Parathyroid adenoma (tissue), 2 donors: ENCODE measurements at regions not wholly inside any gene's neighbourhood (a gene's known extent, or its start where the extent isn't known, plus 50 kb on each side); places are given as distances from the start of the nearest gene placed in this dataset.
A peak's percentile ranks its signal among the peaks of the same experiment; 100 is the strongest.

Experiments
- H2AFZ ChIP-seq: fragments of 300-600 bp; sonication (generic); one replicate; pipeline ENCODE4 v1.7.0; 2017; ENCODE audit warnings: antibody characterized with exemption, mild to moderate bottlenecking
- H3K27ac ChIP-seq: fragments of 300-600 bp; sonication (generic); one replicate; pipeline ENCODE4 v1.7.0; 2017
- H3K27me3 ChIP-seq: fragments of 300-600 bp; sonication (generic); one replicate; pipeline ENCODE4 v1.7.0; 2017; ENCODE audit warnings: low read length; ENCODE audit not compliant: control insufficient read depth, insufficient read depth
- H3K36me3 ChIP-seq: fragments of 300-600 bp; sonication (generic); one replicate; pipeline ENCODE4 v1.7.0; 2017; ENCODE audit warnings: low read length; ENCODE audit not compliant: control insufficient read depth, insufficient read depth
- H3K4me1 ChIP-seq: fragments of 300-600 bp; sonication (generic); one replicate; pipeline ENCODE4 v1.7.0; 2017; ENCODE audit warnings: control low read depth
- H3K4me2 ChIP-seq: fragments of 300-600 bp; sonication (generic); one replicate; pipeline ENCODE4 v1.7.0; 2017; ENCODE audit warnings: low read length
- H3K4me3 ChIP-seq: fragments of 300-600 bp; sonication (generic); one replicate; pipeline ENCODE4 v1.7.0; 2017; ENCODE audit warnings: low read depth, low read length
- H3K79me2 ChIP-seq: fragments of 300-600 bp; sonication (generic); one replicate; pipeline ENCODE4 v1.7.0; 2017; ENCODE audit warnings: control low read depth
- H3K9ac ChIP-seq: fragments of 300-600 bp; sonication (generic); one replicate; pipeline ENCODE4 v1.7.0; 2017; ENCODE audit warnings: mild to moderate bottlenecking
- H3K9me3 ChIP-seq: fragments of 300-600 bp; sonication (generic); one replicate; pipeline ENCODE4 v1.7.0; 2017; ENCODE audit warnings: low read length; ENCODE audit not compliant: control insufficient read depth
- TF ChIP-seq, protein P1 (sequence below): fragments of 300-600 bp; sonication (generic); IDR thresholded peaks from one replicate; pipeline ENCODE4 v1.7.0; 2017; ENCODE audit warnings: antibody characterized with exemption, mild to moderate bottlenecking
- donor health status: primary hyperparathyroidism.

DNA sequence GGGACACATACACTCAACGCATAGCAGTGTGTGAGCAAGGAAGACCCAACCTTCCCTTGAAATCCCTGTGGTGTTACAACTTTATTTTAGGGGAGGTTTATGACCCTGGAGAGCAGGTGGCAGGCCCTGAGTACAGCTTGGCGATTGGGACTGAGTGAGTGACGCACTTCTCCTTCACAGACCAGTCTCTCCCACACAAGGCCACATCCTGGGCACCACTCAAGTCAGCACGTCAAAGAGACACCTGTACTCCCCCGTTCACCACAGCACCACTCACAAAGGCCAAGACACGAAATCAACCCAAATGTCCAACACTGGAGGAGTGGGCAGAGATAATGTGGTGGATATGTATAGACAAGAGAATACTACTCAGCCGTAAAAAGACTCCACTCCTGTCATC, 57.0 kb upstream of the FRMD1 start:
- TF ChIP-seq, protein P1, sequence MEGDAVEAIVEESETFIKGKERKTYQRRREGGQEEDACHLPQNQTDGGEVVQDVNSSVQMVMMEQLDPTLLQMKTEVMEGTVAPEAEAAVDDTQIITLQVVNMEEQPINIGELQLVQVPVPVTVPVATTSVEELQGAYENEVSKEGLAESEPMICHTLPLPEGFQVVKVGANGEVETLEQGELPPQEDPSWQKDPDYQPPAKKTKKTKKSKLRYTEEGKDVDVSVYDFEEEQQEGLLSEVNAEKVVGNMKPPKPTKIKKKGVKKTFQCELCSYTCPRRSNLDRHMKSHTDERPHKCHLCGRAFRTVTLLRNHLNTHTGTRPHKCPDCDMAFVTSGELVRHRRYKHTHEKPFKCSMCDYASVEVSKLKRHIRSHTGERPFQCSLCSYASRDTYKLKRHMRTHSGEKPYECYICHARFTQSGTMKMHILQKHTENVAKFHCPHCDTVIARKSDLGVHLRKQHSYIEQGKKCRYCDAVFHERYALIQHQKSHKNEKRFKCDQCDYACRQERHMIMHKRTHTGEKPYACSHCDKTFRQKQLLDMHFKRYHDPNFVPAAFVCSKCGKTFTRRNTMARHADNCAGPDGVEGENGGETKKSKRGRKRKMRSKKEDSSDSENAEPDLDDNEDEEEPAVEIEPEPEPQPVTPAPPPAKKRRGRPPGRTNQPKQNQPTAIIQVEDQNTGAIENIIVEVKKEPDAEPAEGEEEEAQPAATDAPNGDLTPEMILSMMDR: no peak
- no peak overlapping the region for H2AFZ ChIP-seq
- H3K36me3 ChIP-seq: no peaks in the 10 kb centered on the region
- H3K9me3 ChIP-seq: no peaks in the 10 kb centered on the region
- H3K79me2 ChIP-seq: no peaks in the 10 kb centered on the region
- no peaks in the 10 kb centered on the region for H3K4me1 ChIP-seq
- no peak overlapping the region for H3K27ac ChIP-seq
- no peaks in the 10 kb centered on the region for H3K27me3 ChIP-seq
- H3K4me2 ChIP-seq: no peak overlapping the region
- H3K9ac ChIP-seq: no peak overlapping the region
- H3K4me3 ChIP-seq: no peak overlapping the region

DNA sequence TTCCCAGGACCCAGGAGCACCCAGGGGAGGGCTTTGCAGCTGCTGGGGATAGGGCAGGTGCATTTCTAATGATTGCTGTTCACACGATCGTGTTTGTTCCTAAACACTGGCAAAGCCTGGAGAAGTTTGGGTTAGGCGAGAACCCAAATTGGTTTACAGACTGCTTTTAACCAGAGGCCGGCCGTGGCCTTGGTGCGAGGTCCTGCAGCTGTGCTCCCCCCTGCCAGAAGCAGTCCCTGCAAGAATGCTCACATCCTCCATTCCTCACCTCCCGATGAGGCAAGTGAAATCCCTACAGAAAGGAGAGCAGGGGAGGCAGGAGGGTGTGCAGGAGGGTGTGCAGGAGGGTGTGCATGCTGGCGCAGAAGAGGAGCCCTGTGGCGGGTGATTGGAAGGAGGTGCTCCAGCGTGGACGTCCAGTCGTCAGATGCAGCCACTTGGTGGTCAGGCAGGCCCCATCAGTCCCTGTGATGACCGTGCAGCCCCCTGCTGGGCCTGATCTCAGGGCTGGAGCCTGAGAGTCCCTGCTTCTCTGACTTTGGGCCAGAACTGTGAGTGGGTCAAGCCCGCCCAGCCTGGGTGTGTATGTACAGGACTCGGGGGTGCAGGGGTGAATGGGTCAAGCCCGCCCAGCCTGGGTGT, 55.7 kb upstream of the FRMD1 start:
- H3K9ac ChIP-seq: no peak overlapping the region
- TF ChIP-seq, protein P1: no peak
- no peak overlapping the region for H2AFZ ChIP-seq
- no peaks in the 10 kb centered on the region for H3K36me3 ChIP-seq
- no peak overlapping the region for H3K4me2 ChIP-seq
- H3K9me3 ChIP-seq: no peaks in the 10 kb centered on the region
- no peaks in the 10 kb centered on the region for H3K4me1 ChIP-seq
- no peaks in the 10 kb centered on the region for H3K27me3 ChIP-seq
- H3K4me3 ChIP-seq: no peak overlapping the region
- H3K79me2 ChIP-seq: no peaks in the 10 kb centered on the region
- H3K27ac ChIP-seq: no peak overlapping the region

DNA sequence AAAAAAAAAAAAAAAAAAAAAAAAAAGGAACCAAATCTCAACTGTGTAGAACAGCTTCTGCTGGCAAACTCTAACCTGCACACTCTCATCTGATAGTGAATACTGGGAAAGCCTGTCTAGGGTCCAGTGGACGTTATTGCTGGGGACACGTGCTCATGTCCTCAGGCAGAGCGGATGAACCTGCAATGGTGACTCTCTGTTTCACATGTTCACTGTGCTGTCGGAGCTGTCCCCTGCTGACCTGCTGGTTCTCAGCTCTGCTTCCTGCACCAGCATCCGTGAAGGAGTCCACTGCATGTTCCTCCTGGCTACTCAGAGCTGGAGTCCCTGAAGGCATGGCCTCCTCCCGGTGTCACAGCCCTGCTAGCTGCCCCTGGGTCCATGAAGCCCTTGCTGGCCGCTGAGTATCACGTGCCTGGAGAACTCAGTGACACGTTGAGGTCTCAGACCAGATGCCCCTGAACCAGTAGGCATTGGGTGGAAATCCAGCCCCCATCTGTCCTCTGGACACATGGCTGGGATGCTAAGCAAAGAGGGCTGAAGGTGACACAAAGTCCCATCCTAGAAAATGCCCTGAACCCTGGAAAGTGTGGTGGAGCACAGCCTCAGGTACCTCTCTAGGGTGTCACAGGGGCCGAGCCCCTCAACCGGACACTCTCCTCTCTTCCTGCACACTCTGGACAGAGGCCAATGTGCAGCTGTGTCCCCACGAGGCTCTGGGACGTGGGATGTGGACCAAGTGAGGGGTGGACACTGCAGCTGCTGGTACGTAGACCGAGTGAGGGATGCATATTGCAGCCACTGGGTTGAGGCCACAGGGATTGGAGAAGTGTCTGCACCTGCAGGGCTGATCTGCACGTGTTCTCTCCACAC, 54.9 kb upstream of the FRMD1 start:
- Histone ChIP-seq H3K4me2 (no peak overlapping the region), H3K4me3 (no peak overlapping the region), H3K27ac (no peak overlapping the region), H3K79me2 (no peaks in the 10 kb centered on the region), H3K36me3 (no peaks in the 10 kb centered on the region), H3K9me3 (no peaks in the 10 kb centered on the region), H3K9ac (no peak overlapping the region), H3K27me3 (no peaks in the 10 kb centered on the region), H2AFZ (no peak overlapping the region), H3K4me1 (no peaks in the 10 kb centered on the region)
- TF ChIP-seq, protein P1: no peak

DNA sequence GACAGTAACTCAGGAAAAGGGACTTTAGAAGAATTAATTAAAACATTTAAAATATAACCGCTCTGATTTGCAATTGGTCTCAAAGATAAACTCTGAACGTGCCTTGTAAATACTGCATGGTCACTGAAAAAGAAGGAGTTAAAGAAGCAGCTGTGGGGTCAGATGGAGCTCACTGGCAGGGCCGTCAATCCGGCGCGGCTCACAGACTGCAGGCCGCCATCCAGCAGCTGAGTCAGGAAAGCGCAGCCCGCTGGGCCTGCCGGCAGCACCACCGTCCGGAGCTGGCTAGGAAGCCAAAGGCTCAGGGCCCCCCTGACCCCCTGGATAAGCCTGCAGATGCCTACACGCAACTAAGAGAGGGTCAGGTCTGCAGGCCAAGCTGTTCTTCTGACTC, 54.2 kb upstream of the FRMD1 start:
- Histone ChIP-seq H2AFZ (peak overlapping the region; percentile 50), H3K9me3 (no peaks in the 10 kb centered on the region), H3K4me3 (no peak overlapping the region), H3K79me2 (no peaks in the 10 kb centered on the region), H3K4me1 (no peaks in the 10 kb centered on the region), H3K36me3 (no peaks in the 10 kb centered on the region), H3K4me2 (peak overlapping the region; percentile 26), H3K27me3 (no peaks in the 10 kb centered on the region), H3K9ac (no peak overlapping the region), H3K27ac (no peak overlapping the region)
- TF ChIP-seq, protein P1: no peak
